Astrocyte (in vitro differentiated cells and primary cell): ENCODE measurements at regions not wholly inside any gene's neighbourhood (a gene's known extent, or its start where the extent isn't known, plus 50 kb on each side); places are given as distances from the start of the nearest gene placed in this dataset.
"Not testable (repeated sequence)": the region's sequence is repeated elsewhere in the genome, so short reads cannot be mapped to it uniquely, and the experiment has no call there.

Source experiments
- DNase-seq: peaks from one replicate; pipeline ENCODE4 v3.0.0-alpha.2; 2010; ENCODE audit warnings: low read depth
- FAIRE-seq: peaks from 2 replicates; lab custom pipeline; 2011; peaks lifted over from hg19 to GRCh38; lab: Jason Lieb, UNC
- H2AFZ ChIP-seq: 2 replicates; pipeline ENCODE4 v1.6.0; 2012; ENCODE audit warnings: low read depth, low read length, inconsistent platforms
- H3K27ac ChIP-seq: 2 replicates; pipeline ENCODE4 v1.5.1; 2011; ENCODE audit warnings: low read depth, low read length, inconsistent platforms
- H3K27me3 ChIP-seq: 2 replicates; pipeline ENCODE4 v1.6.0; 2011; ENCODE audit warnings: low read length, inconsistent platforms; ENCODE audit not compliant: insufficient read depth
- H3K36me3 ChIP-seq: 2 replicates; pipeline ENCODE4 v1.5.1; 2011; ENCODE audit warnings: low read length, inconsistent platforms; ENCODE audit not compliant: insufficient read depth
- H3K4me1 ChIP-seq: 2 replicates; pipeline ENCODE4 v1.5.1; 2011; ENCODE audit warnings: low read length, inconsistent platforms; ENCODE audit not compliant: insufficient read depth
- H3K4me2 ChIP-seq: 2 replicates; pipeline ENCODE4 v1.6.0; 2012; ENCODE audit warnings: low read length, inconsistent platforms
- H3K4me3 ChIP-seq: 2 replicates; pipeline ENCODE4 v1.5.1; 2011; ENCODE audit warnings: low read depth, mild to moderate bottlenecking, low read length, inconsistent platforms; ENCODE audit not compliant: insufficient read depth
- H3K79me2 ChIP-seq: 2 replicates; pipeline ENCODE4 v1.6.0; 2012; ENCODE audit warnings: mild to moderate bottlenecking, low read length, inconsistent platforms; ENCODE audit not compliant: insufficient read depth
- H3K9ac ChIP-seq: 2 replicates; pipeline ENCODE4 v1.6.0; 2012; ENCODE audit warnings: mild to moderate bottlenecking, low read length, inconsistent platforms
- H3K9me3 ChIP-seq: 2 replicates; pipeline ENCODE4 v1.5.1; 2012; ENCODE audit warnings: low read depth, mild to moderate bottlenecking, low read length, inconsistent platforms; ENCODE audit not compliant: insufficient read depth
- H4K20me1 ChIP-seq: 2 replicates; pipeline ENCODE4 v1.6.0; 2012; ENCODE audit warnings: low read length, inconsistent platforms; ENCODE audit not compliant: insufficient read depth
- H3K27ac Mint-ChIP-seq: one replicate; pipeline ENCODE4 v1.8.0; 2021; ENCODE audit warnings: mild to moderate bottlenecking, mixed read lengths; ENCODE audit not compliant: unreplicated experiment
- H3K27me3 Mint-ChIP-seq: one replicate; pipeline ENCODE4 v1.8.0; 2021; ENCODE audit warnings: low read depth, mixed read lengths; ENCODE audit not compliant: unreplicated experiment
- H3K36me3 Mint-ChIP-seq: one replicate; pipeline ENCODE4 v1.8.0; 2021; ENCODE audit warnings: low read depth, mixed read lengths; ENCODE audit not compliant: unreplicated experiment
- H3K4me1 Mint-ChIP-seq: one replicate; pipeline ENCODE4 v1.8.0; 2021; ENCODE audit warnings: low read depth, mixed read lengths; ENCODE audit not compliant: unreplicated experiment
- H3K4me3 Mint-ChIP-seq: one replicate; pipeline ENCODE4 v1.8.0; 2021; ENCODE audit warnings: mild to moderate bottlenecking, moderate library complexity, mixed read lengths; ENCODE audit not compliant: unreplicated experiment
- H3K9me3 Mint-ChIP-seq: one replicate; pipeline ENCODE4 v1.8.0; 2021; ENCODE audit warnings: mild to moderate bottlenecking, mixed read lengths; ENCODE audit not compliant: unreplicated experiment
- EZH2 ChIP-seq: IDR thresholded peaks from 2 replicates; pipeline ENCODE4 v1.6.1; 2012; ENCODE audit warnings: mild to moderate bottlenecking, low read length, inconsistent platforms; ENCODE audit not compliant: insufficient read depth
- TF ChIP-seq, protein P1 (sequence below): IDR thresholded peaks from 2 replicates; pipeline ENCODE4 v1.5.1; 2011; ENCODE audit warnings: low read depth, mild to moderate bottlenecking, inconsistent platforms, low read length, moderate library complexity; ENCODE audit not compliant: insufficient read depth

DNA sequence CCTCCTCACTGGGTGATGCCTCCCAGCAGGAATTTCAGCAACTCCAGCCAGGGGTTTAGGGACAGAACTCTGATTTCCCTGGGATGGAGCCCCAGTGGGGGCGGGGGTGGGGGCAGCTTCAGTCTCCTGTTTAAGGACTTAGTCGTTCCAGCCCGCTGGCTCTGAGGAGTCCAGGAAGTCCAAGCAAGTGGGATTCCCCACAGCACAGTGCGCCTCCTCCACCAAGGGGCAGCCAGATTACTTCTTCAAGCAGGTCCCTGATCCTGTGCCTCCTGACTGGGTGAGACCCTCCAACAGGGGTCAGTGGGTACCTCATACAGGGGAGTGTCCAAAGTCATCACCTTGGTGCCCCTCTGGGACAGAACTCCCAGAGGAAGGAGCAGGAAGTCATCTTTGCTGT, 1438.4 kb upstream of the B3GALT2 start:
- DNase-seq (no peak), FAIRE-seq (no peak)

DNA sequence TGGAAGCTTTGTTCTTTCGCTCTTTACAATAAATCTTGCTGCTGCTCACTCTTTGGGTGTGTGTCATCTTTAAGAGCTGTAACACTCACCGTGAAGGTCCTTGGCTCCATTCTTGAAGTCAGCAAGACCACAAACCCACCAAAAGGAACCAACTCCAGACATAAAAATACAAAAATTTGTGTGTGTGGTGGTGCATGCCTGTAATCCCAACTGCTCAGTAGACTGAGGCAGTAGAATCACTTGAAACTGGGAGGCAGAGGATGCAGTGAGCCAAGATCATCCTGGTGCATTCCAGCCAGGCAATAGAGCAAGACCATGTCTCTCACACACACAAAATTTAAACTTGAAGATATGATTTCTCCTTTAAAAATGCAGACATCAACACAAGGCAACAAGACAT, 1431.7 kb upstream of the B3GALT2 start:
- no peak overlapping the region for H3K4me3 Mint-ChIP-seq
- peaks cover 2% of the 10 kb centered on the region for H3K36me3 Mint-ChIP-seq
- no peak for TF ChIP-seq EZH2
- TF ChIP-seq, protein P1, sequence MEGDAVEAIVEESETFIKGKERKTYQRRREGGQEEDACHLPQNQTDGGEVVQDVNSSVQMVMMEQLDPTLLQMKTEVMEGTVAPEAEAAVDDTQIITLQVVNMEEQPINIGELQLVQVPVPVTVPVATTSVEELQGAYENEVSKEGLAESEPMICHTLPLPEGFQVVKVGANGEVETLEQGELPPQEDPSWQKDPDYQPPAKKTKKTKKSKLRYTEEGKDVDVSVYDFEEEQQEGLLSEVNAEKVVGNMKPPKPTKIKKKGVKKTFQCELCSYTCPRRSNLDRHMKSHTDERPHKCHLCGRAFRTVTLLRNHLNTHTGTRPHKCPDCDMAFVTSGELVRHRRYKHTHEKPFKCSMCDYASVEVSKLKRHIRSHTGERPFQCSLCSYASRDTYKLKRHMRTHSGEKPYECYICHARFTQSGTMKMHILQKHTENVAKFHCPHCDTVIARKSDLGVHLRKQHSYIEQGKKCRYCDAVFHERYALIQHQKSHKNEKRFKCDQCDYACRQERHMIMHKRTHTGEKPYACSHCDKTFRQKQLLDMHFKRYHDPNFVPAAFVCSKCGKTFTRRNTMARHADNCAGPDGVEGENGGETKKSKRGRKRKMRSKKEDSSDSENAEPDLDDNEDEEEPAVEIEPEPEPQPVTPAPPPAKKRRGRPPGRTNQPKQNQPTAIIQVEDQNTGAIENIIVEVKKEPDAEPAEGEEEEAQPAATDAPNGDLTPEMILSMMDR = no peak

More for the DNA sequence above, 1438.4 kb upstream of the B3GALT2 start:
- Mint-ChIP-seq H3K27ac (no peak overlapping the region), H3K4me3 (no peak overlapping the region), H3K27me3 (no peaks in the 10 kb centered on the region), H3K36me3 (no peaks in the 10 kb centered on the region), H3K4me1 (no peaks in the 10 kb centered on the region), H3K9me3 (peaks cover 5% of the 10 kb centered on the region)
- Histone ChIP-seq H3K9me3 (no peaks in the 10 kb centered on the region), H3K4me3 (no peak overlapping the region), H3K27ac (no peak overlapping the region), H4K20me1 (no peaks in the 10 kb centered on the region), H2AFZ (no peak overlapping the region), H3K4me1 (no peaks in the 10 kb centered on the region), H3K36me3 (no peaks in the 10 kb centered on the region), H3K27me3 (no peaks in the 10 kb centered on the region), H3K79me2 (no peaks in the 10 kb centered on the region), H3K9ac (no peak overlapping the region), H3K4me2 (no peak overlapping the region)
- TF ChIP-seq EZH2 = no peak
- TF ChIP-seq, protein P1 = no peak

DNA sequence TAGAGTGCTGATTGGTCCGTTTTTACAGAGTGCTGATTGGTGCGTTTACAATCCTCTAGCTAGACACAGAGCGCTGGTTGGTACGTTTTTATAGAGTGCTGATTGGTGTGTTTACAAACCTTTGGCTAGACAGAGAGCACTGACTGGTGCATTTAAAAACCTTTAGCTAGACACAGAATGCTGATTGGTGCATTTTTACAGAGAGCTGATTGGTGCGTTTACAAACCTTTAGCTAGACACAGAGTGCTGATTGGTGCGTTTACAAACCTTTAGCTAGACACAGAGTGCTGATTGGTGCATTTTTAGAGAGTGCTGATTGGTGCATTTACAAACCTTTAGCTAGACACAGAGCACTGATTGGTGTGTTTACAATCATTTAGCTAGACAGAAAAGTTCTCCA, 1430.9 kb upstream of the B3GALT2 start:
- not testable (repeated sequence) for H3K4me1 ChIP-seq, H3K4me3 ChIP-seq, H3K27ac Mint-ChIP-seq, FAIRE-seq, H3K79me2 ChIP-seq, H3K9me3 ChIP-seq, H3K4me1 Mint-ChIP-seq, H3K9ac ChIP-seq, H3K9me3 Mint-ChIP-seq, H3K36me3 Mint-ChIP-seq, H3K36me3 ChIP-seq, H3K27me3 ChIP-seq, H3K4me3 Mint-ChIP-seq, H3K27me3 Mint-ChIP-seq, H2AFZ ChIP-seq, H4K20me1 ChIP-seq, H3K27ac ChIP-seq, DNase-seq, H3K4me2 ChIP-seq

More for the DNA sequence above, 1431.7 kb upstream of the B3GALT2 start:
- Histone ChIP-seq H3K36me3 (no peaks in the 10 kb centered on the region), H3K9ac (no peak overlapping the region), H3K9me3 (no peaks in the 10 kb centered on the region), H2AFZ (no peak overlapping the region), H3K4me3 (no peak overlapping the region), H3K79me2 (no peaks in the 10 kb centered on the region), H4K20me1 (no peaks in the 10 kb centered on the region), H3K4me2 (no peak overlapping the region), H3K27ac (no peak overlapping the region), H3K4me1 (no peaks in the 10 kb centered on the region), H3K27me3 (no peaks in the 10 kb centered on the region)
- Mint-ChIP-seq H3K9me3 (no peaks in the 10 kb centered on the region), H3K27me3 (no peaks in the 10 kb centered on the region), H3K4me1 (no peaks in the 10 kb centered on the region), H3K27ac (no peak overlapping the region)
- DNase-seq (no peak), FAIRE-seq (no peak)
